T1000 (cell line): ENCODE measurements at regions not wholly inside any gene's neighbourhood (a gene's known extent, or its start where the extent isn't known, plus 50 kb on each side); places are given as distances from the start of the nearest gene placed in this dataset.
"Not testable (repeated sequence)": the region's sequence is repeated elsewhere in the genome, so short reads cannot be mapped to it uniquely, and the experiment has no call there.

Experiments used
- DNase-seq: peaks from one replicate; lab custom pipeline; 2025; ENCODE audit warnings: mixed read lengths; lab: John Stamatoyannopoulos, UW

DNA sequence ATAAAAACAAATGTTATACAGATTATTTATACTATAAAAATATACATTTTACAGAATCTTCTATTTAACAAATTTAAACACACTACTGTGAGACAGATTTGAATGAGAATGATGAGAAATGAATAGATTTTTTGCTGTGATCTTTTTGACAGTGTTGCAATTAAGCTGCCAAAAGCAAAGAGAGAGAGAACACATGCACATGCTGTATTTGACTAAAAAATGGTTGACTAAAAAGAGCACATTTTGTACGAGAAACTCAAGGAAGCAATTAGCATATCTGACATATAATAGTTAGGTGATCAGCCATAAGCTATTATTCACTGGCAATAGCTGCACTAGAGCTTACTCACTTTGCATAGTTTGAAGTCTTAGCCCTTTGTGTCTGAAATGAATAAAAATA is 115.8 kb downstream of the SYT10 start:
- no peak for DNase-seq

- no peak for DNase-seq
Measured at GRCh38 chr12:33322519-33322918, 117.1 kb downstream of the SYT10 start.

DNA sequence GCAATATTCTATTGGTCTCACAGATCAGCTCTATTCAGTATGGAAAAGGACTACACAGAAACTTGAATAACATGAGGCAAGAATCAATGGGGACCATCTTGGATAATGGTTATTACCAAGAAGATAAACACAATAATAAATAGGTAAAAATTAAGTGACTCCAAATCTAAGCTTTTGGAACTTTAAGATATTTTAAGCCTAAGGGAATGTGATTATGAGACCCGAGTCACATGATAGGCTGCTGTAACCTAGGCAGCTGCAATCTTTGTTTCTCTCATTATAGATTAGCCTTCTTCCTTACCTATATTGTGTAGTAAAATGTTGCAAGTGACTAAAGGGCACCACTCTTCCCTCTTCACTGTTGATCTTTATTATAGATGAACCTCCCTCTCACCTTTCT is 121.9 kb downstream of the SYT10 start:
- no peak for DNase-seq

GRCh38 chr12:33314223-33314622 is 125.4 kb downstream of the SYT10 start:
- DNase-seq, result no peak

DNA sequence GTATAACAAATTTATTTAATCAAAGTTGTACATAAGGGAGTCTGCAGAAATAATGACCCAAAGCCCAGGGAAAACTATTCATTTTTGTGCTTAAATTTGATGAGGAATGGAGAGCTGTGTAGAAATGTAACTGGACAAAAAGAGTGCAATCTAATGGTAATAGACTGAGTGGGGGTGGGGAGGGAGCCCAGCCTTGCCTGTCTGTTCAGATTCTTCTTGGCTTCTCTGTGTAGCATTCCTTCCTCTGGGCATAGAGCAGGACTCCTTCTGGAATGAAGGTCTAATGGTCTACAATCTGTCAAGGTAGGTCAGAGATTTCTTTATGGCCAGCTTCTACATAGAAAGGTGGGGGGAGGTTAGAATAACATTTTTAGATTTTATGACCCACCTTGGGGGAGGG is 126.1 kb downstream of the SYT10 start:
- no peak for DNase-seq

DNA sequence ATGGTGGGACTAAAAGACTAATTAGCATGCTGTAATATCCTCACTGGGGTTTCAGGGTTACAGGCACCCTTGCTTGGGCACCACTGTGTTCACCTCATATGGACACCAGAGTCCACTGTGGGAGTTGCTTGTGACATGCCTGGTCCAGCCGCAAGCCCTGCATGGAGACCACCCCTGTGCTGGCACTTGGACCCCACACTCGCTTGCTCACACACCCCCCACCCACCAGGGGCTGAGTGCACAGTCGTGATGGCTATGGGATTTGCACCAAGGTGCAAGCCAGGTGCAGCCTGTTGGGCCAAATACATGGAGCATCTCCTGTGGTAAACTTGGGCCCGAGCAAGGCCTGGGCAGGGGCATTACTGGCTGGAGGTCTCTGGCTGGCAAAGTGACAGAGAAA is 129.1 kb downstream of the SYT10 start:
- DNase-seq, result no peak

DNA sequence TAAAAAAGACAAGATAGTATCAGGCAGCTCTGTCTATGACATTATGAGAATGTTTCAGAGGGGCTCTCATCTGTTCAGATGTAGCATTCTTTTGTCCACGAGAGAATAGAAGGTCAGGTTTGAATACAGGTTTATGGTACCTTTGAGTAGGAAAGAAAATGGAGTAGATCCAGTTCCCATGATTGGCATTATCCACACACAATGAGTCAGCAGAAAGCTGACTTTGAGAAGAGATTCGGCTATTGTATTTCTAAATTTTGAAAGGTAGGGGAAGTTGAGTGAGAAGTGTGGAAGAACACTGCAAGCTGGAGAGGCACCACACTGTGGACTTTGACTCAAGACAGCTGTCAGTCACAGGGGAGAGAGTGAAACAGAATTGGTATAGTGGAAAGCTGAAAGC is 135.4 kb downstream of the SYT10 start:
- DNase-seq, result no peak

DNA sequence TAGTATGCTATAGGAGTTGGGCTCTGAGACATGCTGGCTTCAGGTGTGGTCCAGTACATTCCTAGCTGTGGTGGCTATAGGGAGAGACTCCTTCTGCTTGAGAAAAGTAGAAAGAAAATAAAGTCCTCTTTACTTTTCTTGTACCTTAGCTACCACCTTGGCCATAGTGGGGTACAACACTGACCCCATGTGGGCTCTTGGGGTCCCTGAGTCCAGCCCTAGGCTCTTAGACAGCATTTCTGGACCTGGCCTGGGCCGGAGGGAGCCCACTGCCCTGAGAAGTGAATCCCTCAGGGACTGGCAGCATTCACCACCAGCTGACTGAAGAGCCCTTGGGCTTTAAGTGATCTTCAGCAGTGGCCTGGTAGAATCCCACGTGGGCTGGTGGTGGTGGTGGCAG is 143.1 kb downstream of the SYT10 start:
- no peak for DNase-seq

DNA sequence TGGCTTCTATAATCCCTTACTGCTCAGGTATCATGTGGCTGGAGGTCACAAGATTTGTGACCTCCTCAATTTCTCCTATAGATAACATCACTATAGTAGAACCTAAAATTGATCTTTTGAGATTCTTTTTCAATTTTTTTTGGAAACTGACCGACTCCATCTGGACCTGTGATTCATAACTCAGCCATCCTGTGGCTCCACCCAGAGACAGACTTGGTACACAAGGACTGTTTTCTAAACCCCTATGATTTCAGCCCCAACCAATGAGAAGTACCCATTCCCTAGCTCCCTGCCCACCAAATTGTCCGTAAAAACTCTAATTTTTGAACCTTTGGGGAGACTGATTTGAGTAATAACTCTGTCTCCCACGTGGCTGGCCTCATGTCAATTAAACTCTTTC is 148.9 kb downstream of the SYT10 start:
- DNase-seq, result no peak

- no peak for DNase-seq
Measured at GRCh38 chr12:33283054-33283453, 156.6 kb downstream of the SYT10 start.

DNA sequence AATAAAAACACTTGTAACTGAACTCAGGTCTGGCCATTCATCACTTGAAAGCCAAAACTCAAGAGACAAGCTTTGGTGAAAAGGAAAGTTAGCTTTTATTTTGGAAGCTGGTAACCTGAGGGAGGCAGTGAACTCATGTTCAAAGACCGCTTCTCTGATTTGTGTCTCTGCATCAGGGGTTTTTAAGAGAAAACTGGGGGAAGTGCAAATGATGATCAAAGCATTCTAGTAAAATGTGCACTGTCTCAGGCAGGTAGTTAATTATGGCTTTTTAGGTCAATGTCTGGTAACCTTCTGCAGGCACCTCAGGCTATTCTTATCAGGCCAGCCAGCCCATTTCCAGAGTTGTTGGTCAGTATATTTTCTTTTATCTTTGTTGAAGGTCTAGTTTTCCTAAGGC is 162.2 kb downstream of the SYT10 start:
- DNase-seq, result no peak

DNA sequence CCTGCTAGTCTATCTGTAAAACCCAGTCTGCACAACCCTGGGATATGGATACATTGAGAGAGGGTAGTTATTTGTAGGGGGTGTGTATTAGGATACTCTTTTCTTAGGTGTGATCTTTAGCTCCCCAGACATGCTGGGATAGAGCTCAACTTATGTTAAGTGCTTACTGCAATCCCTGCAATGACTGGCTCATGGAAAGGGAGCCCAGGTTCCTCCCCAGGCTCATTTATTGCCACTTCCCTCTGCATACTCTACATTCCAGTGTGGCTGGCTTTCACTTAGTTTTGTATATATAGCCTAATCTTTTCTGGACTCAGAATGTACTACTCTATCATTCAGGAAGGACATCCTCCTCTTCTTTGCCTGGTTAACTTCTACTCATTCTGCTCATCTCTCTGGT is 172.0 kb downstream of the SYT10 start:
- no peak for DNase-seq

DNA sequence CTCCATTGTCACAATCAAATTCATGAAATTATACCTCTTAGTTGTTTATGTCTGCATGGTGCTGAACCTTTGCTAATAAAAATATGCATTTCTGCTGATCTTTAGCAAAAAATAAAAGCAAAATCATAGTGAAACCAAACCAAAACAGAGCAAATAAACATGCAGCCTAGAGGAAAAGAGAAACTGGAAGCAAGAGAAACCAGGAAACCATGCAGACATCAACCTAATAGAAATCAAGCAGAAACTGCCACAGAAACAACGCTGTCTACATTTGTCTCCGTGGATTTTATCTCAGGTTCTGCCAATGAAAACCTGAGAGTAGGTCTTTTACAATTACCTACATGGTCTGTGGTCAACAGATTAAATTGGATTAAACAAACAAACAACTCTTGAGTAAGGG is 173.7 kb downstream of the SYT10 start:
- no peak for DNase-seq

- DNase-seq, result no peak
Measured at GRCh38 chr12:33265033-33265731, 174.4 kb downstream of the SYT10 start.

DNA sequence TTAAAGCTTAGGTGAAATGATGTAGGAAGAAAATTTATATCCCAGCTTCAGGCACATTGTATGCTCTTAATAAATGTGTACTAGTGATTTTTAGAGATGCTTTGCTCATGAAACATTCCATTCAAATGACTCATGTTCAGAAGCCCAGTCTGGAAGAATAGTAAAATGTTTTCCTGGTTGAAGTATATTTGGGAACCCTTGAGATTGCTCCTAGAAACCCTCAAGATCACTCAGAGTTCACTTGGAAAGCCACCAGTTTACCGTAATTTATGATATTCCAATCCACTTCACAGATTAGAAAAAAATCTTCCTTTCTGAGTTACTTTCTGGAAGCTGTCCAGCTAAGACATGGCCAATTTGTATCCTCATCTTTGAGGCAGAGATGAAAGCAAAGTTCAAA is 186.4 kb downstream of the SYT10 start:
- DNase-seq, result no peak

DNA sequence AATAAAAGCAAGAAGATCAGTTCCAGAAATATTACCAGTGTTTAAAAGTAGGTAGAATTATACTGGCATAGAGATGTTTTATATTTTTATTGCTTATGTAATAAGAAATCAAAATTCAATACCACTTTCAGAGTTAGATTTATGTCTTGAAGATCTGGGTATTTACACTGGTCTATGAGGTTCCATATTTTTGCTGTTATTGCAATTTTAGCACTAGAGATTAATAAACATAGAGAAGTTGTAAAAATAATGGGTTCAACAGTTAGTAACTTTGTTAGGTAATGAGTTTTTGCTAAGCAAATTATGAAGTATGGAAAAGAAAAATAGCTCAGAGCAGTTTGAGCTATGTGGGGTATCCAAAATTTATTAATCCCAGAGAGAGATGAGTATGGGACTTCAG is 188.1 kb downstream of the SYT10 start:
- DNase-seq, result no peak

GRCh38 chr12:33248364-33248763 is 191.3 kb downstream of the SYT10 start:
- no peak for DNase-seq

- DNase-seq, result no peak
Measured at GRCh38 chr12:33247625-33248024, 192.0 kb downstream of the SYT10 start.

DNA sequence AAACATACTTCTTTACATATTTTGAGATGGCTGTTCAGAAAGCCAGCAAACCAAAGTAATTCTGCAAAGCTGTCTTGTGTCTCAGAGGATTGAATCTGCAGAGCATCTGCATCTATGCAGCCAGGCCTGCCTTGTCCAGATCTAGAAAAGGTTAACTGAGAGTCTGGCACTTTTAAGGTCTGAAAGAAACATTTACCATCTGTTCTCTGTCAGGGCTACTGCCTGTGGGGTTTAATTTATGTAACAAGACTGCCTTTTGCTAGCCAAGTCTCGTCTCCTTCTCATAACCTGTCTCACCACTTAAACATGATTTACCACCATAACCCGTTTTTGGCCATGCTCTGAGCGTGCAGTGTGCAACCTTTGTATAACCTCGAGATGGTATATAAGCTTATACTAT is 194.2 kb downstream of the SYT10 start:
- no peak for DNase-seq

- DNase-seq, result no peak
Measured at GRCh38 chr12:33226671-33227070, 212.9 kb downstream of the SYT10 start.

DNA sequence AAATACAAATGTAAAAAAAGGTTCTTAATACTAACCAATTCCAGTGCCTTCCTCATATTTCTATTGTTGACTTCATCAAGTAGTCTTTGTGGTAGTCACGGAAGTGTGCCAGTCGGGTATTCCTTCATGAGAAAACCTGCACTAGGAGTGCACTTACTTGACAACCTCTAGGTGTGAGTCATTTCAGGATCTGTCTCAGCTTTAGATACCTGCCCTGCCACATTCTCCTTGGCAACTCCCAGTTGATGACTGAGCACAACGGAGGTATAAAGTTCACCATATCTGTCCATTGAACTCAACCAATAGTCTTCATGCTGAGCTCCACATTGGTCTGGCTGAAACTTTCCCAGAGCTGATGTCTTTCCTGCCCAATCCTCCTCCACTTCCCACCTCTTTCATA is 215.7 kb downstream of the SYT10 start:
- no peak for DNase-seq

- DNase-seq, result no peak
Measured at GRCh38 chr12:33222357-33222756, 217.3 kb downstream of the SYT10 start.

GRCh38 chr12:33205981-33206380 is 233.6 kb downstream of the SYT10 start:
- no peak for DNase-seq

- not testable (repeated sequence) for DNase-seq
Measured at GRCh38 chr12:33194389-33194788, 245.2 kb downstream of the SYT10 start.

GRCh38 chr12:33192226-33192625 is 247.4 kb downstream of the SYT10 start:
- DNase-seq, result no peak
